ENCODE measurements at regions not wholly inside any gene's neighbourhood (a gene's known extent, or its start where the extent isn't known, plus 50 kb on each side); places are given as distances from the start of the nearest gene placed in this dataset.

DNA sequence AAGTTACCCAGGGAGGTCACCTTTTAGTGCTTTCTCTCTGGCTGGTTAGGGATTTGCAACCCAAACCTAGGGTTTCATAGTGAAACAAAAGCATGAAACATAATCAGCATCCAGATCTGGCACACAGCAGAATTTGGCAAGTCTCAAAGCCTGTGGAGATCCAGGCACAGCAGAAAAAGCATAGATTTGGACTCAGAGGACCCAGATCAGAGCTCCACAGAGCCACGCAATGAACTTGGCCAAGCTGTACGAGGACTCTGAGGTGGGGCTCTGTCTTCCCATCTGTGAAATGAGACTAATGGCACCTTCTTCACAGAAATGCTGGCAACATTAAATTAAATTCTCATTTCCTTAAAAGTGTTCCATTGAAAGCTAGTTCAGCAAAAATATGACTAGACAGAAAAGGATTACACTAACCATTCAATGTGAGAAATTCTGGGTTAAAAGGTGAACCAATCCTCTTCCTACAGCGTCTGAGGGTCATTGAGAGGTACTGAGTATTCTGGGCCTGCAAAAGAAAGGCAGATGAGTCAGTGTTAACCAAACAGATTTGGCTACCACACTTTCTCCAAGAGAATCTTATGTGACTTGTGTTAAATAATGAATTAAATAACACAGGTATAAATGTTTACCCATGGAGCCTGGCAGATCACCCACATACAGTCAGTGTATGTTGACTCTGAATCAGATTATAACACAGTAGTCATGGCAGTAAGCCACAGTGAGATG is 266.3 kb downstream of the MREG start:
- Histone ChIP-seq H3K18ac (ENCODE audit: extremely low read depth, low read length) (no peak overlapping the region), H4K8ac (ENCODE audit: extremely low read depth, insufficient read depth, low read length) (no peak overlapping the region), H3K4ac (replicated peaks; ENCODE audit: insufficient read length, low read depth, low read length) (no peak overlapping the region), H3K4me2 (ENCODE audit: insufficient read depth in 1 of 2, low read depth in 2 of 2, low read length in 2 of 2) (no peak overlapping the region), H4K5ac (ENCODE audit: insufficient read length, low read depth, low read length) (no peak overlapping the region), H2BK20ac (ENCODE audit: low read length) (no peak overlapping the region), H3K27ac (ENCODE audit: low read depth, low read length) (no peak overlapping the region), H3K27me3 (replicated peaks in 1 of 4; ENCODE audit: control insufficient read depth in 3 of 4, extremely low read depth in 1 of 4, insufficient read depth in 3 of 4, low read length in 3 of 4) (no peaks in the 10 kb centered on the region), H3K79me2 (ENCODE audit: control insufficient read depth in 1 of 2, insufficient read depth in 2 of 2, low read length in 2 of 2) (no peaks in the 10 kb centered on the region), H2BK12ac (ENCODE audit: low read depth, low read length) (no peak overlapping the region), H3K56ac (replicated peaks; ENCODE audit: insufficient read length, low read depth, low read length) (no peak overlapping the region), H4K20me1 (replicated peaks in 1 of 2; ENCODE audit: control insufficient read depth in 1 of 2, insufficient read depth in 2 of 2, low read length in 2 of 2) (no peaks in the 10 kb centered on the region), H2BK120ac (replicated peaks; ENCODE audit: low read depth, low read length) (no peak overlapping the region), H3K9me3 (ENCODE audit: insufficient read depth in 2 of 2, low read depth in 1 of 2, low read length in 1 of 2) (no peaks in the 10 kb centered on the region), H3K23ac (ENCODE audit: insufficient read length) (no peak overlapping the region), H4K91ac (replicated peaks; ENCODE audit: insufficient read length, low read length) (no peak overlapping the region), H2BK15ac (ENCODE audit: low read length) (no peak overlapping the region), H3K14ac (ENCODE audit: insufficient read length) (no peak overlapping the region), H3K79me1 (ENCODE audit: low read depth, low read length) (no peaks in the 10 kb centered on the region), H2BK5ac (ENCODE audit: low read depth, low read length) (no peak overlapping the region), H3K4me3 (ENCODE audit: extremely low read depth in 1 of 4, insufficient read depth in 2 of 4, low read depth in 3 of 4, low read length in 4 of 4) (no peak overlapping the region), H2AFZ (ENCODE audit: low read length) (no peak overlapping the region), H3K9ac (replicated peaks in 1 of 4; ENCODE audit: extremely low read depth in 1 of 4, low read depth in 3 of 4, low read length in 3 of 4) (no peak overlapping the region), H3K23me2 (ENCODE audit: low read depth, low read length) (no peaks in the 10 kb centered on the region), H3K36me3 (ENCODE audit: control insufficient read depth in 2 of 4, insufficient read depth in 4 of 4, low read length in 3 of 4) (no peaks in the 10 kb centered on the region), H3K4me1 (replicated peaks in 1 of 4; ENCODE audit: control insufficient read depth in 3 of 4, insufficient read depth in 4 of 4, low read length in 3 of 4) (no peaks in the 10 kb centered on the region), H2AK5ac (ENCODE audit: low read depth, low read length) (0 out of 2 replicates have a peak overlapping the region, but pooled peaks have one; percentile 25)
- no peak for FAIRE-seq
- ChIA-PET CTCF (ENCODE audit: partially characterized antibody) (interaction anchor here (0.7 kb wide), 1 partner anchor 1766 kb away, joined by 3 read pairs; no protein-coding TSS in a partner anchor), POLR2A (ENCODE audit: partially characterized antibody) (interaction anchor here (0.7 kb wide), 1 partner anchor 44 kb away, joined by 3 read pairs; no protein-coding TSS in a partner anchor)
- TF ChIP-seq, protein P1, sequence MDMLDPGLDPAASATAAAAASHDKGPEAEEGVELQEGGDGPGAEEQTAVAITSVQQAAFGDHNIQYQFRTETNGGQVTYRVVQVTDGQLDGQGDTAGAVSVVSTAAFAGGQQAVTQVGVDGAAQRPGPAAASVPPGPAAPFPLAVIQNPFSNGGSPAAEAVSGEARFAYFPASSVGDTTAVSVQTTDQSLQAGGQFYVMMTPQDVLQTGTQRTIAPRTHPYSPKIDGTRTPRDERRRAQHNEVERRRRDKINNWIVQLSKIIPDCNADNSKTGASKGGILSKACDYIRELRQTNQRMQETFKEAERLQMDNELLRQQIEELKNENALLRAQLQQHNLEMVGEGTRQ (IDR thresholded peaks at IDR 0.05; ENCODE audit: low read length) = no peak
- TF ChIP-seq, protein P2, sequence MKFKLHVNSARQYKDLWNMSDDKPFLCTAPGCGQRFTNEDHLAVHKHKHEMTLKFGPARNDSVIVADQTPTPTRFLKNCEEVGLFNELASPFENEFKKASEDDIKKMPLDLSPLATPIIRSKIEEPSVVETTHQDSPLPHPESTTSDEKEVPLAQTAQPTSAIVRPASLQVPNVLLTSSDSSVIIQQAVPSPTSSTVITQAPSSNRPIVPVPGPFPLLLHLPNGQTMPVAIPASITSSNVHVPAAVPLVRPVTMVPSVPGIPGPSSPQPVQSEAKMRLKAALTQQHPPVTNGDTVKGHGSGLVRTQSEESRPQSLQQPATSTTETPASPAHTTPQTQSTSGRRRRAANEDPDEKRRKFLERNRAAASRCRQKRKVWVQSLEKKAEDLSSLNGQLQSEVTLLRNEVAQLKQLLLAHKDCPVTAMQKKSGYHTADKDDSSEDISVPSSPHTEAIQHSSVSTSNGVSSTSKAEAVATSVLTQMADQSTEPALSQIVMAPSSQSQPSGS (IDR thresholded peaks at IDR 0.05; ENCODE audit: low read length) = no peak
- WGBS, 2 experiments (ENCODE audit: extremely low coverage in 1 of 2, insufficient coverage in 1 of 2, insufficient read length in 1 of 2, insufficient replicate concordance in 2 of 2, low coverage in 1 of 2, low lambda C conversion rate in 2 of 2, missing lambda C conversion rate in 1 of 2) = 89% methylated on average over 3 of the region's 3 CpGs; no CpG with 5 or more reads in 1 of the 2 experiments
- DNase-seq (ENCODE audit: low read depth in 1 of 2, low spot score in 2 of 2) = no peak

Measured in H1 (cell line).